ENCODE measurements at regions not wholly inside any gene's neighbourhood (a gene's known extent, or its start where the extent isn't known, plus 50 kb on each side); places are given as distances from the start of the nearest gene placed in this dataset.

DNA sequence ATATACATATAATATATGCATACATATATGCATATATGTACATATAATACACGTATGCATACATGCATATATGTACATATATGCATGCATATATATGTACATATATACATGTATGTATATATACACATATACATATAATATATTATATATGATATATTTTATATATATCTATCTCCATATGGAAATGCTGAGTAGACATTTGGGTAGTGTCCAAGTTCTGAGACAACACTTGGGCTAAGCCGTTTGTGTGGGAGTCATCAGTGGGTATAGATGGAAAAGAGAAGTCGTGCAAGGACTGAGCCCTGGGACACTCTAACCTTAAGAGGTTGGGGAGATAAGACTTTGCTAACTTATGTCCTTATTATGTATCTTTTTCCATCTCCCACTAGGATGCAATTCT is 165.2 kb upstream of the PODXL start:
- TF ChIP-seq, protein P1, sequence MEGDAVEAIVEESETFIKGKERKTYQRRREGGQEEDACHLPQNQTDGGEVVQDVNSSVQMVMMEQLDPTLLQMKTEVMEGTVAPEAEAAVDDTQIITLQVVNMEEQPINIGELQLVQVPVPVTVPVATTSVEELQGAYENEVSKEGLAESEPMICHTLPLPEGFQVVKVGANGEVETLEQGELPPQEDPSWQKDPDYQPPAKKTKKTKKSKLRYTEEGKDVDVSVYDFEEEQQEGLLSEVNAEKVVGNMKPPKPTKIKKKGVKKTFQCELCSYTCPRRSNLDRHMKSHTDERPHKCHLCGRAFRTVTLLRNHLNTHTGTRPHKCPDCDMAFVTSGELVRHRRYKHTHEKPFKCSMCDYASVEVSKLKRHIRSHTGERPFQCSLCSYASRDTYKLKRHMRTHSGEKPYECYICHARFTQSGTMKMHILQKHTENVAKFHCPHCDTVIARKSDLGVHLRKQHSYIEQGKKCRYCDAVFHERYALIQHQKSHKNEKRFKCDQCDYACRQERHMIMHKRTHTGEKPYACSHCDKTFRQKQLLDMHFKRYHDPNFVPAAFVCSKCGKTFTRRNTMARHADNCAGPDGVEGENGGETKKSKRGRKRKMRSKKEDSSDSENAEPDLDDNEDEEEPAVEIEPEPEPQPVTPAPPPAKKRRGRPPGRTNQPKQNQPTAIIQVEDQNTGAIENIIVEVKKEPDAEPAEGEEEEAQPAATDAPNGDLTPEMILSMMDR (conservative IDR thresholded peaks at IDR 0.05; ENCODE audit: low read depth, low read length), result no peak
- no peak for TF ChIP-seq EZH2 (IDR thresholded peaks at IDR 0.05; ENCODE audit: borderline replicate concordance, low read depth, low read length, poor library complexity, severe bottlenecking)

Data from A673 (cell line).